HepG2 (cell line): ENCODE measurements at regions not wholly inside any gene's neighbourhood (a gene's known extent, or its start where the extent isn't known, plus 50 kb on each side); places are given as distances from the start of the nearest gene placed in this dataset.

Source experiments
- BATF2 ChIP-seq: sonication (generic); formaldehyde crosslinking; IDR thresholded peaks from 2 replicates; pipeline ENCODE4 v1.8.0; 2022; ENCODE audit warnings: mild to moderate bottlenecking, missing genetic modification reagents, moderate library complexity
- MLX ChIP-seq: IDR thresholded peaks from 2 replicates; pipeline ENCODE4 v1.6.1; 2016
- POLR2AphosphoS5 ChIP-seq: IDR thresholded peaks from 2 replicates; pipeline ENCODE4 v1.6.1; 2012; ENCODE audit warnings: low read depth, low read length
- TAF15 ChIP-seq: fragments of 200-400 bp; formaldehyde crosslinking; IDR thresholded peaks from one replicate; pipeline ENCODE4 v1.6.1; 2018; ENCODE audit warnings: mild to moderate bottlenecking, low read depth, low read length; ENCODE audit not compliant: poor library complexity, severe bottlenecking
- USF2 ChIP-seq, 2 experiments: sonication (generic) in 1 of 2; formaldehyde crosslinking in 1 of 2; IDR thresholded peaks; 2 replicates each; pipeline versions ENCODE4 v1.5.1 to v1.6.1; 2011 to 2020; ENCODE audit warnings: borderline replicate concordance in 1 of 2, low read depth in 1 of 2, low read length in 1 of 2, mild to moderate bottlenecking in 1 of 2, missing genetic modification reagents in 1 of 2, moderate library complexity in 1 of 2
- ZBED4 ChIP-seq: sonication (generic); formaldehyde crosslinking; IDR thresholded peaks from 2 replicates; pipeline ENCODE4 v1.4.0; 2020; ENCODE audit warnings: missing genetic modification reagents, borderline replicate concordance
- ZBTB40 ChIP-seq, 2 experiments: fragments of 450-650 bp in 1 of 2; sonication (generic) in 1 of 2; formaldehyde crosslinking in 1 of 2; IDR thresholded peaks; 2 replicates each; pipeline versions ENCODE4 v1.6.1 to v1.8.0; 2016 to 2022; ENCODE audit warnings: antibody characterized with exemption in 1 of 2, mild to moderate bottlenecking in 1 of 2, missing genetic modification reagents in 1 of 2
- ZMYM3 ChIP-seq: sonication (generic); formaldehyde crosslinking; IDR thresholded peaks from 2 replicates; pipeline ENCODE4 v1.5.1; 2020; ENCODE audit warnings: mild to moderate bottlenecking, missing genetic modification reagents
- ZNF225 ChIP-seq: sonication (generic); formaldehyde crosslinking; IDR thresholded peaks from 2 replicates; pipeline ENCODE4 v1.4.0; 2020; ENCODE audit warnings: mild to moderate bottlenecking, missing genetic modification reagents
- ZNF589 ChIP-seq: sonication (generic); formaldehyde crosslinking; conservative IDR thresholded peaks from 2 replicates; pipeline ENCODE4 v1.8.0; 2022; ENCODE audit warnings: mild to moderate bottlenecking, moderate library complexity, missing genetic modification reagents
- ZNF740 ChIP-seq: sonication (generic); formaldehyde crosslinking; IDR thresholded peaks from 2 replicates; pipeline ENCODE4 v1.4.0; 2020; ENCODE audit warnings: missing genetic modification reagents

GRCh38 chrX:120746153-120746552 lies 116.3 kb upstream of the C1GALT1C1 start (continued):
- TF ChIP-seq ZBTB40 (IDR thresholded peaks at IDR 0.05): no peak
- no peak for TF ChIP-seq ZBTB40 (CRISPR knock-in tag; IDR thresholded peaks at IDR 0.05)
- TF ChIP-seq MLX (CRISPR knock-in tag): 0 out of 2 replicates have a peak, but pooled peaks have one; percentile 5
- no peak for TF ChIP-seq ZBED4 (CRISPR knock-in tag)
- TF ChIP-seq TAF15: no peak
- TF ChIP-seq USF2 (IDR thresholded peaks at IDR 0.05; ENCODE audit: low read depth, low read length): no peak
- TF ChIP-seq USF2 (CRISPR knock-in tag; IDR thresholded peaks at IDR 0.05; ENCODE audit: borderline replicate concordance): no peak
- no peak for TF ChIP-seq ZNF589
- no peak for TF ChIP-seq ZNF740 (CRISPR knock-in tag)
- no peak for TF ChIP-seq ZNF225 (CRISPR knock-in tag)
- no peak for TF ChIP-seq ZMYM3 (CRISPR knock-in tag)
- no peak for TF ChIP-seq POLR2AphosphoS5
- no peak for TF ChIP-seq BATF2 (CRISPR knock-in tag)
